LoVo (cell line): ENCODE measurements at regions not wholly inside any gene's neighbourhood (a gene's known extent, or its start where the extent isn't known, plus 50 kb on each side); places are given as distances from the start of the nearest gene placed in this dataset.
"Not testable (repeated sequence)": the region's sequence is repeated elsewhere in the genome, so short reads cannot be mapped to it uniquely, and the experiment has no call there.

Experiments used
- DNase-seq: peaks from one replicate; pipeline ENCODE4 v3.0.0-alpha.2; 2016; ENCODE audit warnings: low spot score

- peak; percentile 90 for DNase-seq
Observed at GRCh38 chr10:28991333-28992270, 297.3 kb upstream of the LYZL1 start.

- DNase-seq: no peak
Observed at GRCh38 chr10:28993056-28993455, 295.8 kb upstream of the LYZL1 start.

- DNase-seq: no peak
Observed at GRCh38 chr10:28993861-28994260, 295.0 kb upstream of the LYZL1 start.

- DNase-seq: not testable (repeated sequence)
Observed at GRCh38 chr10:28994802-28995201, 294.1 kb upstream of the LYZL1 start.

GRCh38 chr10:28995497-28995896 lies 293.4 kb upstream of the LYZL1 start:
- DNase-seq: no peak

- DNase-seq: no peak
Observed at GRCh38 chr10:28996345-28996744, 292.5 kb upstream of the LYZL1 start.

- no peak for DNase-seq
Observed at GRCh38 chr10:28996947-28997551, 291.8 kb upstream of the LYZL1 start.

GRCh38 chr10:28997734-28998133 lies 291.1 kb upstream of the LYZL1 start:
- DNase-seq: no peak

- no peak for DNase-seq
Observed at GRCh38 chr10:29001801-29002200, 287.1 kb upstream of the LYZL1 start.

GRCh38 chr10:29003014-29003413 lies 285.9 kb upstream of the LYZL1 start:
- not testable (repeated sequence) for DNase-seq

- no peak for DNase-seq
Observed at GRCh38 chr10:29005988-29006387, 282.9 kb upstream of the LYZL1 start.

- no peak for DNase-seq
Observed at GRCh38 chr10:29007370-29007747, 281.5 kb upstream of the LYZL1 start.

GRCh38 chr10:29007748-29008610 lies 280.9 kb upstream of the LYZL1 start:
- DNase-seq: no peak

- DNase-seq: no peak
Observed at GRCh38 chr10:29009464-29009863, 279.4 kb upstream of the LYZL1 start.

- no peak for DNase-seq
Observed at GRCh38 chr10:29011516-29011915, 277.4 kb upstream of the LYZL1 start.

- DNase-seq: no peak
Observed at GRCh38 chr10:29012926-29013554, 275.8 kb upstream of the LYZL1 start.

- DNase-seq: no peak
Observed at GRCh38 chr10:29021591-29021990, 267.3 kb upstream of the LYZL1 start.

GRCh38 chr10:29022513-29022912 lies 266.4 kb upstream of the LYZL1 start:
- DNase-seq: no peak

GRCh38 chr10:29023678-29024077 lies 265.2 kb upstream of the LYZL1 start:
- no peak for DNase-seq

GRCh38 chr10:29026065-29026797 lies 262.6 kb upstream of the LYZL1 start:
- no peak for DNase-seq
